GM12875 (cell line): ENCODE measurements at regions not wholly inside any gene's neighbourhood (a gene's known extent, or its start where the extent isn't known, plus 50 kb on each side); places are given as distances from the start of the nearest gene placed in this dataset.

Source experiments
- H3K4me3 ChIP-seq: one replicate; pipeline ENCODE4 v1.5.1; 2011; ENCODE audit warnings: low read depth, low read length, control low read depth
- TF ChIP-seq, protein P1 (sequence below): IDR thresholded peaks from 2 replicates; pipeline ENCODE4 v1.5.1; 2011; ENCODE audit warnings: low read depth, mild to moderate bottlenecking, control low read depth, inconsistent platforms, low read length, moderate library complexity, borderline replicate concordance; ENCODE audit not compliant: insufficient read depth

DNA sequence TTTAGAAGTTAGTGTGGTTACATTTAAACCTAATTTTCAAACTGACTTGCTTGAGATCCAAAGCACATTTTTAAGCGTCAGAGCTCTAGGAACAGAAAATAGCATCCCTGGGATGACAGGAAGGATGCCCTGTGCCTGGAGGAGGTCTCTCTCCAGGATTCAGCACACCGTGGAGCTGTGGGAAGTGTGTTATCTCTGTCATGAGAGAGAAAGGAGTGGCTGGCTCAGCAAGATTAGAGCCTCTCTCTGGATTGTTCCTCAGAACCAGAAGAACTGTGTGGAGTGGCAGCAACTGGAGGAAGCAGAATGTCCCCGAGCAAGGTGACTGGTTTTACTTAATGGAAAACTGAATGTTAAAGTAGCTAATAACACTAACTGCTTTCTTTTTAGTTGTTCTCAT is 233.6 kb upstream of the TGFBR2 start:
- H3K4me3 ChIP-seq = no peak overlapping the region
- TF ChIP-seq, protein P1, sequence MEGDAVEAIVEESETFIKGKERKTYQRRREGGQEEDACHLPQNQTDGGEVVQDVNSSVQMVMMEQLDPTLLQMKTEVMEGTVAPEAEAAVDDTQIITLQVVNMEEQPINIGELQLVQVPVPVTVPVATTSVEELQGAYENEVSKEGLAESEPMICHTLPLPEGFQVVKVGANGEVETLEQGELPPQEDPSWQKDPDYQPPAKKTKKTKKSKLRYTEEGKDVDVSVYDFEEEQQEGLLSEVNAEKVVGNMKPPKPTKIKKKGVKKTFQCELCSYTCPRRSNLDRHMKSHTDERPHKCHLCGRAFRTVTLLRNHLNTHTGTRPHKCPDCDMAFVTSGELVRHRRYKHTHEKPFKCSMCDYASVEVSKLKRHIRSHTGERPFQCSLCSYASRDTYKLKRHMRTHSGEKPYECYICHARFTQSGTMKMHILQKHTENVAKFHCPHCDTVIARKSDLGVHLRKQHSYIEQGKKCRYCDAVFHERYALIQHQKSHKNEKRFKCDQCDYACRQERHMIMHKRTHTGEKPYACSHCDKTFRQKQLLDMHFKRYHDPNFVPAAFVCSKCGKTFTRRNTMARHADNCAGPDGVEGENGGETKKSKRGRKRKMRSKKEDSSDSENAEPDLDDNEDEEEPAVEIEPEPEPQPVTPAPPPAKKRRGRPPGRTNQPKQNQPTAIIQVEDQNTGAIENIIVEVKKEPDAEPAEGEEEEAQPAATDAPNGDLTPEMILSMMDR = no peak

DNA sequence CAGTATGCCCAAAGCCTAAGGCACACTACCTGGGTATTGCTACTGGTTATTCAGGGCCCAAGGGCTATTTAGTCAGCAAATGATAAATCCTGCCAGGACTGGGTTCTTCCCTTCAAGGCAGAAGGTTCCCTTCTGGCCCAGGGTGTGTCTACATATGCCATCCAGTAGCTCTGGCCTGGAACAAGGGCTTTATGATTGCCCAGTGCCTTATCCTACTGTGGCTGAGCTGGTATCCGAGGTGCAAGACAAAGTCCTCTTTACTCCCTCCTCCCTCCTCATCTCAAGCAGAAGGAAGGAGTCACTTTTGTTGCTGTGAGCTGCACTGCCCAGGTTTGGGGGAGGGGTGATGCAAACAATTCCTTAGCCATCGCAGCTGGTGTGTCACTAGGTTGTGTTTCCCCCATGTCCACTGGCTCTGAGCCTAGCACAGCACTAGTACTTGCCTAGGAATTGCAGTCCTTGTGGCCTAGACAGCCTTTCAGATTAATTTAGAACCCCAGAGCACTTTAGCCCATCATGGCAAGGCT is 221.8 kb upstream of the TGFBR2 start:
- TF ChIP-seq, protein P1 = no peak

DNA sequence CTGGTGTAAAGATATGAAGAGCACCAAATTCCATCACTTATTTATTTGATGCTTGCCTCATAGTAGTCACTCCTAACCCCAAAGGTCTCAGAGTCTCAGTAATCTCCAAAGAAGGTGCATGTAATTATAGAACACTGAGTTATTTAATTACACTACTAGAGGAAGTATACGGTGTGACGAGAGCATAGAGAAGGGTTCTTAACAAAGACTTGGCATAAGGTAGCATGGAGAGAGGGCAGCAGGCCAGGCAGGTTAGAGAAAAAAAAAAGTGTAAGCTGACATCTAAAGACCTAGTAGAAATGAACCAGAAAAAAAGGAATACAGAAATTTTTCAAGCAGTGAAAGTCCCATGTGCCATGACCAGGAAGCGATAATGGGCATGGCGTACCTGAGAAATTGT is 213.3 kb upstream of the TGFBR2 start:
- TF ChIP-seq, protein P1 = no peak
- no peak overlapping the region for H3K4me3 ChIP-seq

More for the DNA sequence above, 221.8 kb upstream of the TGFBR2 start:
- H3K4me3 ChIP-seq = no peak overlapping the region

DNA sequence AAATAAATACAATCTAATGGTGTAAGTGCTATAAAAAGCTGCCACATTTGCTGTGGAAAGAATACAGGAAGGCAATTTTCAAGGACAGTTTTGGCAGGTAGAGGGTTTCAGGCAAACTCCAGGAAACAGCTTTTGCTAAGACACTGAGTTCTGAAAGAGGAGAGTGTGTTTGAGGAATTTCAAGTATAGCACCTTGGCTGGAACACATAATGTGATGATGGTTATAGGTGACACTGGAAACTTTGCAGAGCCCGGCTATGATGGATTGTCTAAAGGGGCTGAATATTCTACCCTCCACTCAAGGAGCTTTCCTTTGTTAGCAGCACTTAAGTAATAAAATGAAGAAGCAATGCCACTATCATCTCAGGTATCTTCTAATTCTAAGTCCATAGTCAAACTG is 209.4 kb upstream of the TGFBR2 start:
- TF ChIP-seq, protein P1 = no peak
- no peak overlapping the region for H3K4me3 ChIP-seq

DNA sequence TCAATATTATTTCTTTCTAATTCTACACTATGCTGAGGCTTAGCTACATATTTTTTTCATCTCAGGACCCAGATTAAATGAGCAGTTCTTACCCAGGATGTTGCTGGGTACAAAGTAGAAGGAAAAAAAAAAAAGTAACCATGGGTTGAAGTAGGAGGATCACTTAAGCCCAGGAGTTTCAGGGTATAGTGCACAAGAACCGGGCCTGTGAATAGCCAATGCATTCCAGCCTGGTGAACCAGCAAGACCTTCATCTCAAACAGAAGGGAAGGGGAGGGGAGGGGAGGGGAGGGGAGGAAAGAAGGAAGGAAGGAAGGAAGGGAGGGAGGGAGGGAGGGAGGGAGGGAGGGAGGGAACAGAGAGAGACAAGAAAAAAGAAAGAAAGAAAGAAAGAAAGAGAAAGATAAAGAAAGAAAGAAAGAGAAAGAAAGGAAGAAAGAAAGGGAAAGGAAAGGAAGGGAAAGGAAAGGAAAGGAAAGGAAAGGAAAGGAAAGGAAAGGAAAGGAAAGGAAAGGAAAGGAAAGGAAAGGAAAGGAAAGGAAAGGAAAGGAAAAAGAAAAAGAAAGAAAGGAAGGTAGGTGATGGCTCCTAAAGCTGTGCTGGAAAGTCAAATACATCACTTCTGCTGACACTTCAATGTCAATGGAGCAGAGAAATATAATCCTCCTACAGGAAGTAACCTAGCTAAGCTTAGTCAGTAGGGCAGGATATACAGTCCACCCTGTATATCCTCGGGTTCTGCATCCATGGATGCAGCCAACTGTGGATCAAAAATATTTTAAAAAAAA is 206.8 kb upstream of the TGFBR2 start:
- TF ChIP-seq, protein P1 = no peak

DNA sequence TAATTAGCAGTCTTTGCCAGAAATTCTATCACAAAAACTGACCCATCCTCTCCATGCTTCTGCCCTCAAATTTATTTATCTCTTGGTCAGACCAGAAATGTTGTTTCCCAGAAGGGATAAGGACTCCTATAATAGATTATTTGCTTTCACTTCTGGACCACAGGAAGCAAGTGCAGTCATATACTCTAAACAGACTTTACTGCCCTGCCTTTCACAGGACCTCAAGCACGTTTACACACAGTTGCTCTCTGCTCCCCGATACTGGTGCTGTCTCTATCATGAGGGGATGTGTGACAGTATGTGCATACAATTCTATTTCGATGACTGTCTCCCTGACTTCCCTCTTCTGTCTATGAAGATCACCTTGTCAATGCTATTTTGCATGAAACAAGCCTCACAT is 205.5 kb upstream of the TGFBR2 start:
- no peak overlapping the region for H3K4me3 ChIP-seq
- TF ChIP-seq, protein P1 = no peak

More for the DNA sequence above, 206.8 kb upstream of the TGFBR2 start:
- H3K4me3 ChIP-seq = no peak overlapping the region

DNA sequence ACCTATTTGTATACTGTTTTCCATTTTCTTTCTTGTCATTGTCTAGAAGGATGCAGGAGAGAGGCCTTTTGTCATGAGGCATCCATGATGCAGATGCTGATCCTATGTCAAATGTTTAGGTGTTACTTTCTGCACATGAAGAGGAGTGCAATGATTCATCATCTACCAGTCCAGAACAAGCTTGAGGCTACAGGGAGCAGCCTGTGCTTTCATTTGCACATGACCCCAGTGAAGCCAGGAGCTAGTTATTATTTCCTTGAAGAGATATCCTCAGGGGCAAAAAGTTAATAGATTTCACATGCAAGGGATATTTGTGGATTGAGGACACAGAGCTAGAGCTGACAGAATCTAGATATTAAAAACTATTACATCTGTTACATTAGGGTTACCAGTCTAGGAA is 204.4 kb upstream of the TGFBR2 start:
- no peak overlapping the region for H3K4me3 ChIP-seq
- TF ChIP-seq, protein P1 = no peak
